HG03060 (cell line): ENCODE measurements at regions not wholly inside any gene's neighbourhood (a gene's known extent, or its start where the extent isn't known, plus 50 kb on each side); places are given as distances from the start of the nearest gene placed in this dataset.
A peak's percentile ranks its signal among the peaks of the same experiment; 100 is the strongest.
"Not testable (repeated sequence)": the region's sequence is repeated elsewhere in the genome, so short reads cannot be mapped to it uniquely, and the experiment has no call there.

Source experiments
- ATAC-seq: cut with Tn5 transposase; IDR thresholded peaks from one replicate; pipeline ENCODE4 v1.9.1; 2021; ENCODE audit warnings: low read depth, moderate number of reproducible peaks; ENCODE audit not compliant: unreplicated experiment

- ATAC-seq = peak; percentile 80
Observed at GRCh38 chr6:15936503-15936902, 192.4 kb upstream of the MYLIP start.

DNA sequence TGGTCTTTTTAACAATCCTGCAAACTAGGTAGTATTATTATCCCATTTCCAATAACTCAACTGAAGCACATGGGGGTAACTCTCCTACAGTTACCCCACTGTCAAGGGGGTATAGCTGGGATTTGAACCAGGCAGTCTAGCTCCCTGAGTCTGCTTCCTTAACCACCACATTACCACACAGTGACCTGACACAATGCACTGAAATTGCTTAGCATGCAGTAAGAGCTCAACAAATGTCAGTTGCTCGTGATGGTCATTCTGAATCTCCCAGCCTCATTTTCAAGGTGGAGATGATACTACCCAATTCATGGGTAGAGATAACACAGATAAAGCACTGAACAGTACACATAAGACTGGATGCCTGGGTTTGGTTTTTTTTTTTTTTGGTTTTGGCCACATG, 193.2 kb upstream of the MYLIP start:
- no peak for ATAC-seq

GRCh38 chr6:15931697-15932096, 197.2 kb upstream of the MYLIP start:
- ATAC-seq = not testable (repeated sequence)

DNA sequence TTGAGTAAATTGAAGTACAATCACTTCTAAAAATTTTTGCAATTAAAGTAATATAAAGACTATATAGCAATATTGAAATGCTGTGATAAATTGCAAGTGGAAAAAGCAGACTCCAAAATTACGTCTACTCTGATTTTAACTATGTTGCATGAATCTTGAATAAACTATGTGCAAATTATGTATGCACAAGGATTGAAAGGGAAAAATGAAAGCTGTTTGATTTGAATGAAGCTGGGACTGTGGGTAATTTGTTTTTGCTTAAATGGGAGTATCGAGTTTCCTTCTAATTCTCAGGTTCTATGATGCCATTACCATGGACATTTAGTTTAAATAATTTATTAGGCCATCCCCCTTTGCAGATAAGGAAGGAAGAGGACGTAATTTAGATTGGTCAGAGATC, 198.7 kb upstream of the MYLIP start:
- ATAC-seq = no peak

GRCh38 chr6:15929685-15930084, 199.2 kb upstream of the MYLIP start:
- ATAC-seq = no peak

GRCh38 chr6:15927531-15928225, 201.2 kb upstream of the MYLIP start:
- no peak for ATAC-seq

- ATAC-seq = no peak
Observed at GRCh38 chr6:15926256-15926655, 202.6 kb upstream of the MYLIP start.

DNA sequence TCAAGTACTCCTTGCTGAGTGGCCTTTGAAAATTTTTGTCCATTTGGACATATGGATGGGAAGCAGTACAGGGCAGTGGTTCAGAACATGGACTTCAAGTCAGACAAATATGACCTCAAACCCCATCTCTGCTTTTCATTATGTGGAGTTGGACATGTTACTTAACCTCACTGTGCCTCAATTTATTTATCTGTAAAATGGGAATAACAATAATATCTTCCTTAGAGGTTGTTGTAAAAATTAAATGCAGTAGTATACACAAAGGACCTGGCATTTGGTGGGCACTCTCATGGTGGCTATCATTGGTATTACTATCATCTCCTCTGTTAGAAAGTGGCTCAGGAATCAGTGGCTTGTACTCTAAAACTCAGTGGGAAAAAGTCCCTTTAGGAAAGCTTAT, 204.0 kb upstream of the MYLIP start:
- no peak for ATAC-seq

DNA sequence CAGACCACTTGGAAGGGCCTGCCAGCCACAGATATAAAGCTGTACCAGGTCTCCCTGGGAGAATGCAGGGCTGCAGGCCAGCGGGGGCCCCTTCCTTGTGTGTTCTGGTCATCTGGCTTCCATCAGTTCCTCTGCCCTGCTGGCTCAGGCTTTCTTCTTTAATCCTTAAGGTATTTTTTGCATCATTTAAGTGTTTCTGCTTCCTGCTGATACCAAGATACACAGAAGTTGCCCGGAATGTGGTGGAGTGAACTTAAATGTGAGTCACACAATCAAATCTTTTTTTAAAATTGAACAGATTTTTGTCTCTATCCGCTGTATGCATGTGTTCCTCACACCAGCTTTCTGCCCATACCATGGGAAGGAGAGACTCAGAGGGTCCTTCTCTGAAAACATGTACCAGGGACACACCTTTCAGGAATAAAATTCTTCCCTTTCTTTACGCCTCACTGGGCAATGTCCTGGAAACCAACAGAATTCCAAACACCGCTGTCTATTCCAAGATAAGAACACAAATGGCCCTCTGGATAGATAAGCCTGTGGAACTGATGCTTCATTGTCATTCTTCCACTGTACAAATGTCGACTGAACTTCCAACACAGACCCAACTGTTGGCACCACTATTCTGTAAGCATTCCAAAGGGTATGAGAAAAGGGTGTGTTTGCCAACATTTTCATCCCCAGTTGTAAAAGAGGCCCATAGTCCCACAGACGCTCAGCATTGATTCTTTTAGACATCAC, 206.2 kb upstream of the MYLIP start:
- no peak for ATAC-seq

- no peak for ATAC-seq
Observed at GRCh38 chr6:15921243-15921642, 207.6 kb upstream of the MYLIP start.

- no peak for ATAC-seq
Observed at GRCh38 chr6:15916581-15916980, 212.3 kb upstream of the MYLIP start.

- no peak for ATAC-seq
Observed at GRCh38 chr6:15915508-15916178, 213.2 kb upstream of the MYLIP start.

- no peak for ATAC-seq
Observed at GRCh38 chr6:15914553-15914952, 214.3 kb upstream of the MYLIP start.

GRCh38 chr6:15913573-15913972, 215.3 kb upstream of the MYLIP start:
- ATAC-seq = no peak

- ATAC-seq = no peak
Observed at GRCh38 chr6:15912505-15913400, 216.1 kb upstream of the MYLIP start.

- ATAC-seq = no peak
Observed at GRCh38 chr6:15911753-15912504, 217.0 kb upstream of the MYLIP start.

DNA sequence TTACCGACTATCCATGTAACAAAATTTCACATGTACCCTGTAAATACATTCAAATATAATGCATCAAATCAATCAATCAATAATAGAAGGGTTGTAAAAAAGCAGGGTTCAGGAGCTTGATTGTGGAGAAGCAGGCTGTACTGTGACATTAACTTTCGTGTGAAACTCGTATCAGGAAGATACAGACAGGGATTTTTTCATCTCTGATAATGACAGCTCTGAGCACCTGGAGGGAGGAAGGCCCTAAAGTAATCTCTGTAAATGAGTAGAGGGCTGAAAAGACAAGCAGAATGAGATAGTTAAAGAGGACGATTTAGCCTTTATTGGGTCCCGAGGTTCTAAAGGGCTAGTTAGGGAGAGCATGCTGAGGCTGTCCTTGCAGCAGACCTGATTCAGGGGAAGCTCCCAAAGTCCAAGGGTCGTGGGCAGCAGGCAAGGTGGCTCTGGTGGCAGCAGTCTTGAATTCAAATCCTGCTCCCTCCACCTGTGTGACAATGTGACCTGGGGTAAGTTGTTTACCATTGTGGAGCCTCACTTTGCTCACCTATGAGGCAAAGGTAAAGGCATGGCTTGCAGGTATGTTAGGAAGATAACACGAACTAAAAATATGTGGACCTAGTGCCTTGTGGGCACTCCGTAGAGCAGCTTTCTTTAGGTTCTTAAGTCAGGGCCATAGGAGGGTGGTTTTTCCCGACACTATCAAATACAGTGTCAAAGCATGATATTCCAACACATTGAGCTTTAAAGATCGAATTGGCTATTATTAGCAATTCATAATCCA, 219.4 kb upstream of the MYLIP start:
- no peak for ATAC-seq

DNA sequence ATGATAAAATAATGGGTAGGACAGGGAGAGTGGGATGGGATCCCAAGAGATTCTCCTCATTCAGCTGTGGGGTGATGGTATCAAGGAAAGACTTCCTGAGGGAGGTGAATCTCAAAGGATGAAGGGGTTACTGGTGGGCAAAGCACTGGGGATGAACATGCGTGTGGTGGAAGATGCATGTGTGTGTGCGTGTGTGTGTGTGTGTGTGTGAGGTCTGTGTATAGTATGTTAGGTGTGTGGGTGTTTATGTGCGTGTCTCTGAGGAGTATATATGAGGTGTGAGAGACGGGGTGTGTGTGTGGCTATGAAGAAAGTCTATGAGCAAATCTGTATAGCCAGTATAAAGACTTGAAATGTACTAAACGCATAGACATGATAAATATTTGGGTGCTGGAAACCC, 220.0 kb upstream of the MYLIP start:
- no peak for ATAC-seq

DNA sequence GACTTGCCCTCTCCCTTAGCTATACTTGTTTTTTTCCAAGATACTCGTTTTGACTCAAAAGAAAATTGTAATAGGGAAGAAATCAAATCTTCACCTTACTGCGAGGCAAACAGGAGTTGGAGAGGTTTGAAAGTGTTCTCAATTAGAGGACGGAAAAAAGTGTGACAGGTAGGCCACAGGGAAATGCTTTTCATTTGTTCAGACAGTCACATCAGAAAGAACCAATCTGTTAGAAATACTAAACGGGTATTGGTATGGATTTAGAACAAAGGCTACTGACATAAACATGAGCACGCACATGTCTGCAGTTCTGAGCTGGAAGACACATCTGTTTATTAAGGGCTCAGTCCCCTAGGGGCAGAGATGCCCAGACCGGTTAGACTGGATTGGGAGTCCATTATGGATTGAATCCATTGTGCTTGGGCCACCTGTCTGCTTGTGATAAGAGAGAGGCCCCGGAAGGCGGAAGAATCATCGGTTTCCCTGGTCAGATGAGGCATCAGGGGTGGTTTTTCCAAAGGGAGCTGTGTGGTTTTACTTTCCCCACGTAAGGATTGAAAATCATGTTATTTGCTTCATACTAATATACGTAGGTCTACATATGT, 220.9 kb upstream of the MYLIP start:
- no peak for ATAC-seq
